ENCODE measurements at regions not wholly inside any gene's neighbourhood (a gene's known extent, or its start where the extent isn't known, plus 50 kb on each side); places are given as distances from the start of the nearest gene placed in this dataset.

DNA sequence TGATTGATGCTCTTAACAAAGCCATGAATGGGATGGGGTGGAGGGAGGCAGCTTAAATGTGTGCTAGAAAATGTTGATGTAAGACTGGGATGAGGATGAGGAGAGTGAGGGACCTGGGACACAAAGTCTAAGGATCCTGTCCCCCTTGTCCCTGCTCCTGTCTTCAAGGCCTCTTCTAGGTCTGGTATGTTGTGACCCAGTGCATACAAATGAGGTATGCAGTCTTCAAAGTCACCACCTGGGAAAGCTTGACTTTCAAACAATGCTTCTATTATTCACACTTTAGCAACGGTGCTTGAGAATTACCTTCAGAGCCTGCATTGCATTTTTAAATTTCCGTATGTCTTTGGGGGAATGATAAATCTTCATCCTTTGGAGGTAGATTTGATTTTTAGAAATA is 88.4 kb upstream of the SLC34A2 start:
- TF ChIP-seq CTCF (IDR thresholded peaks at IDR 0.05) (no peak), POLR2A (IDR thresholded peaks at IDR 0.05) (no peak)
